Mononuclear cell (primary cell): ENCODE measurements at regions not wholly inside any gene's neighbourhood (a gene's known extent, or its start where the extent isn't known, plus 50 kb on each side); places are given as distances from the start of the nearest gene placed in this dataset.

Experiments used
- H3K27me3 ChIP-seq: 2 replicates; pipeline ENCODE4 v1.6.0; 2011; ENCODE audit warnings: low read length, control low read depth; ENCODE audit not compliant: insufficient read depth
- H3K4me1 ChIP-seq: 2 replicates; pipeline ENCODE4 v1.5.1; 2011; ENCODE audit warnings: mild to moderate bottlenecking, low read length, control low read depth; ENCODE audit not compliant: insufficient read depth
- H3K4me3 ChIP-seq: 2 replicates; pipeline ENCODE4 v1.5.1; 2011; ENCODE audit warnings: mild to moderate bottlenecking, low read length, moderate library complexity
- H3K9me3 ChIP-seq: 2 replicates; pipeline ENCODE4 v1.5.1; 2011; ENCODE audit warnings: low read depth, mild to moderate bottlenecking, control low read depth, low read length

DNA sequence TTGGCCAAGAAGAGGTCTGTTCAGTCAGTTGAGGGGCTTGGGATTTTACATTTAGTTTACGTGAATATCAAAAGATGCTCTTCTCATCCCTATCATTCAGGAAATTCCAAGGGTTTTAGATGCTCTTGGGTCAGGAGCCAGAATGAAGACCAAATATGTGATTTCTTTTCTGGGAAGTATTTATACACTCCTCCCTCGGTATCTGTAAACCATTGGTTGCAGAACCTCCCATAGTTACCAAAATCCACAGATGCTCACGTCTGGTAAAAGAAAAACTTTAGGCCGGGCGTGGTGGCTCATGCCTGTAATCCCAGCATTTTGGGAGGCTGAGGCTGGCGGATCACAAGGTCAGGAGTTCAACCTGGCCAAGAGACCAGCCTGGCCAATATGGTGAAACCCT, 75.9 kb downstream of the TNFAIP2 start:
- H3K27me3 ChIP-seq, result no peaks in the 10 kb centered on the region
- H3K4me3 ChIP-seq, result no peak overlapping the region
- no peaks in the 10 kb centered on the region for H3K4me1 ChIP-seq
- peaks cover 3% of the 10 kb centered on the region for H3K9me3 ChIP-seq

GRCh38 chr14:103201801-103202200, 78.5 kb downstream of the TNFAIP2 start:
- Histone ChIP-seq H3K9me3 (peaks cover 15% of the 10 kb centered on the region), H3K4me3 (no peak overlapping the region), H3K27me3 (peaks cover 14% of the 10 kb centered on the region), H3K4me1 (no peaks in the 10 kb centered on the region)

- Histone ChIP-seq H3K9me3 (peaks cover 15% of the 10 kb centered on the region), H3K4me3 (no peak overlapping the region), H3K27me3 (peaks cover 42% of the 10 kb centered on the region), H3K4me1 (no peaks in the 10 kb centered on the region)
Measured at GRCh38 chr14:103204852-103205540, 81.7 kb downstream of the TNFAIP2 start.

GRCh38 chr14:103205541-103205906, 82.3 kb downstream of the TNFAIP2 start:
- Histone ChIP-seq H3K4me3 (no peak overlapping the region), H3K27me3 (peaks cover 42% of the 10 kb centered on the region), H3K4me1 (no peaks in the 10 kb centered on the region), H3K9me3 (peaks cover 15% of the 10 kb centered on the region)

DNA sequence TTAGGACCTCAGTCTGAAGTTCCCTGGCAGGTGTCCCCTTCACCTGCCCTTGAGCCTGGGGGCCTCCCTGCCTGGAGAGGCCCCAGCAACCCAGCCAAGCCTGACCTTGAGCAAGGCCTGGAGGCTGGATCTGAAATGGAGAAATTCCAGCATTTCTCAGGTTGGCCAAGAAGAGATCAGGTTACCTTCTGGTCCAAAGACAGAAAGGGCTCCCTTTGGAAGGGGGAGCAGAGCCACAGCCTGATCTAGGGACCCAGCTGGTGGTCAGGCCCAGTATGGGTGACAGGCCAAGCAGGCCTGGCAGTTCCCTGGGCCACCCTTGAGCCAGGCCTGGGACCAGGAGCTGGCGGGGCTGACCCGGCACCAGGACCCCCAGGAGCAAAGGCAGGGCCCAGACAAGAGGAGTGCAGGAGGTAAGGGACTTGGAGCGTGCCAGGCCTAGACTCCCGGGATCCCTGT, 82.8 kb downstream of the TNFAIP2 start:
- H3K9me3 ChIP-seq, result peaks cover 15% of the 10 kb centered on the region
- H3K4me3 ChIP-seq, result no peak overlapping the region
- H3K27me3 ChIP-seq, result peaks cover 42% of the 10 kb centered on the region
- H3K4me1 ChIP-seq, result no peaks in the 10 kb centered on the region

GRCh38 chr14:103206836-103207387, 83.7 kb downstream of the TNFAIP2 start:
- peaks cover 42% of the 10 kb centered on the region for H3K27me3 ChIP-seq
- no peaks in the 10 kb centered on the region for H3K4me1 ChIP-seq
- no peak overlapping the region for H3K4me3 ChIP-seq
- H3K9me3 ChIP-seq, result peaks cover 15% of the 10 kb centered on the region

DNA sequence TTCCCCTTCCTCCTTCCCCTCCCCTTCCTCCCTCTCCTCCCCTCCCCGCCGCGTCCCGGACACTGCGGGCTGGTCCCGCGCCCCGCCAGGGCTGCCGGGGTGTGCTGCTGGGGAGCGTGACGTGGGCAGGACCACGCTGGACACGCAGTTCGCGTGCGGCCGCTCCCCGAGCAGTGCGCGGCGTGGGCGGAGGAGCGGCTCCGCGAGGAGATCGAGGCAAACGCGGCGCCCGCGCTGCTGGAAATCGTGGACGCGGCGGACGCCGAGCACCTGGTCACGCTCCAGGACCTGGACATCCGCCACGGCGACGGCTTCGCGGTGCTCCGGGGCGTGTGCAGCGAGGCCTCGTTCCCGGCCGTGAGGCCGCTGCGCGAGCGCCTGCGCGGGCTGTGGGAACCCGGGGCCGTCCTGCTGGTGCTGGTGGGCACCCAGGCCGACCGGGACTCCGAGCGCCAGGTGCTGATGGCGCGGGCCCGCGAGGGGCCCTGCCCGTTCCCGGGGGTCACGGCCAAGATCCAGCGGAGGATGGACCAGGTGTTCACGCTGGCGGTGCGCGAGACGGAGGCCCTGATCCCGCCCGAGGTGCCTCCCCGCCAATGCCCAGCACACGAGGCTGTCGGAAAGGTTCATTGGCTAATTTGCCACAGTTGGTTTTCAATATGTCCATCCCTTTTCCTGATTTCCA, 84.3 kb downstream of the TNFAIP2 start:
- peaks cover 15% of the 10 kb centered on the region for H3K9me3 ChIP-seq
- no peaks in the 10 kb centered on the region for H3K4me1 ChIP-seq
- peaks cover 42% of the 10 kb centered on the region for H3K27me3 ChIP-seq
- no peak overlapping the region for H3K4me3 ChIP-seq

- Histone ChIP-seq H3K27me3 (peaks cover 50% of the 10 kb centered on the region), H3K9me3 (peaks cover 12% of the 10 kb centered on the region), H3K4me1 (no peaks in the 10 kb centered on the region), H3K4me3 (no peak overlapping the region)
Measured at GRCh38 chr14:103209054-103209453, 85.8 kb downstream of the TNFAIP2 start.

GRCh38 chr14:103209506-103209905, 86.2 kb downstream of the TNFAIP2 start:
- peaks cover 8% of the 10 kb centered on the region for H3K9me3 ChIP-seq
- no peak overlapping the region for H3K4me3 ChIP-seq
- peaks cover 50% of the 10 kb centered on the region for H3K27me3 ChIP-seq
- no peaks in the 10 kb centered on the region for H3K4me1 ChIP-seq

DNA sequence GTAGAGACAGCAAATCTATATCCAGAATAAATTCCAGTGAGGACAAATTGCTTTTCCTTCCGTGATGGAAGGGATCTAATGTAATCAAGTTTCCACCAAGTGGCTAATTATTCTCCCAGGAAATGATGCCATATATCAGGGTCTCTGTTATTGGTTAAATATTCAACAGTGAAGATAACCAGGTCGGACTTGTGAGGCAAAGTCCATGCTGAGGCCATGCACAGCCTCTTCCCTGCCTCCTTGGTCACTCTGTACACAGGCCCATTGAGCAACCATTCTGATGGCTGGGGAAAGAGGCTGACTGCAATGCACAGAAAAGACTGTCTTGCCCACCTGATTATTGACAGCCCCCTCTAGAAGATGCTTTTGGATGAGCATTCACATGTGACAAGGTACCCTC, 90.1 kb downstream of the TNFAIP2 start:
- Histone ChIP-seq H3K9me3 (no peaks in the 10 kb centered on the region), H3K27me3 (peaks cover 25% of the 10 kb centered on the region), H3K4me3 (no peak overlapping the region), H3K4me1 (no peaks in the 10 kb centered on the region)

DNA sequence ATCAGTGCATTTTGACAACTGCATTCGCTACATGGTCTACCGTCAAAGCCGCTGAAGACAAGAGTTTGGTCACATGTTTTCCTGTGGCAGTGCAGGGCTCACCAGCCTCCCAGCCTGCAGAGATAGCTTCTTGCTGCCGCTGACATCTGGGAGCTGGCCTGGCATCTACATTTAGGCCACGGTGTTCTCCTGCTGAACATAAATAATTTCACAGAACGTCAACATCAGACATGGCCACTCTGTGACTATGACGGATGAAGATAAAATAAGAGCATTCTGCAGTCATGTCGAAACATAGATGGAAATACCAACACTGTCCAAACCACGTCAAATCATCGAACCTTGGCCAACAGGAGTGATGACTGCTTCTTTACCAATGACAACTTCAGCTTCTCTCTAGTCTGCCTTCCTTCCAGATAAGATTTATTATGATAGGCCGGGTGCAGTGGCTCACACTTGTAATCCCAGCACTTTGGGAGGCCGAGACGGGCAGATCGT, 91.2 kb downstream of the TNFAIP2 start:
- Histone ChIP-seq H3K9me3 (no peaks in the 10 kb centered on the region), H3K27me3 (peaks cover 14% of the 10 kb centered on the region), H3K4me1 (no peaks in the 10 kb centered on the region), H3K4me3 (no peak overlapping the region)

- Histone ChIP-seq H3K4me3 (no peak overlapping the region), H3K9me3 (no peaks in the 10 kb centered on the region), H3K27me3 (peaks cover 22% of the 10 kb centered on the region), H3K4me1 (no peaks in the 10 kb centered on the region)
Measured at GRCh38 chr14:103216399-103216798, 93.1 kb downstream of the TNFAIP2 start.

DNA sequence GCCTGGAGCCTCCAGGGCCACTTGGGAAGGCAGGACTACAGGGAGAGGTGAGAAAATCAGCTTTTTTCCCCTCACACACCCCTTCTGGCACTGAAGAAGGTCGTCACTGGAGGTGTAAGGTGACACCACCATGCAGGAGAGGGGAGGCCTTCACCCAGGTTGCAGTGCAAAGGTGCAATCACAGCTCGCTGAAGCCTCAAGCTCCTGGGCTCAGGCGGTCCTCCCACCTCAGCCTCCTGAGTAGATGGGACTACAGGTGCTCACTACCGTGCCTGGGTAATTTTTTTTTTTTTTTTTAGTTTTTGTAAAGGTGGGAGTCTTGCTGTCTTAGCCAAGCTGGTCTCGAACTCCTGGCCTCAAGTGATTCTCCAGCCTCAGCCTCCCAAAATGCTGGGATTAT, 93.6 kb downstream of the TNFAIP2 start:
- Histone ChIP-seq H3K9me3 (no peaks in the 10 kb centered on the region), H3K27me3 (peaks cover 24% of the 10 kb centered on the region), H3K4me1 (no peaks in the 10 kb centered on the region), H3K4me3 (no peak overlapping the region)

GRCh38 chr14:103217538-103217937, 94.3 kb downstream of the TNFAIP2 start:
- Histone ChIP-seq H3K9me3 (no peaks in the 10 kb centered on the region), H3K4me3 (no peak overlapping the region), H3K27me3 (peaks cover 30% of the 10 kb centered on the region), H3K4me1 (no peaks in the 10 kb centered on the region)

GRCh38 chr14:103220134-103220981, 97.1 kb downstream of the TNFAIP2 start:
- H3K4me3 ChIP-seq, result no peak overlapping the region
- H3K4me1 ChIP-seq, result no peaks in the 10 kb centered on the region
- no peaks in the 10 kb centered on the region for H3K9me3 ChIP-seq
- H3K27me3 ChIP-seq, result peaks cover 25% of the 10 kb centered on the region
